Heart right ventricle (tissue), 16 donors: ENCODE measurements at regions not wholly inside any gene's neighbourhood (a gene's known extent, or its start where the extent isn't known, plus 50 kb on each side); places are given as distances from the start of the nearest gene placed in this dataset.

Experiments used
- ATAC-seq, 8 donors: fragments of 200-7000 bp; cut with Tn5 transposase; one replicate each; pipeline ENCODE4 v1.9.1; 2020; ENCODE audit warnings: mild to moderate bottlenecking in 8 of 8, moderate library complexity in 8 of 8, moderate number of reproducible peaks in 1 of 8
- DNase-seq, 2 donors: peaks; one replicate each; pipeline ENCODE4 v3.0.0-alpha.2; 2020
- H3K27ac ChIP-seq, 10 donors: fragments of 200-600 bp; sonication (generic) in 2 of 10; one replicate each; pipeline versions ENCODE4 v1.5.0 to v1.8.0; 2020 to 2022; ENCODE audit warnings: mild to moderate bottlenecking in 3 of 10
- H3K27me3 ChIP-seq, 7 donors: fragments of 200-600 bp; one replicate each; pipeline ENCODE4 v1.8.0; 2021 to 2022; ENCODE audit warnings: mild to moderate bottlenecking in 2 of 7
- H3K36me3 ChIP-seq, 9 donors: fragments of 200-600 bp; sonication (generic) in 1 of 9; one replicate each; pipeline versions ENCODE4 v1.5.0 to v1.8.0; 2020 to 2022; ENCODE audit warnings: mild to moderate bottlenecking in 2 of 9
- H3K4me1 ChIP-seq, 9 donors: fragments of 200-600 bp; sonication (generic) in 1 of 9; one replicate each; pipeline versions ENCODE4 v1.5.0 to v1.8.0; 2020 to 2022; ENCODE audit warnings: mild to moderate bottlenecking in 4 of 9
- H3K4me3 ChIP-seq, 10 donors: fragments of 200-600 bp; sonication (generic) in 2 of 10; one replicate each; pipeline versions ENCODE4 v1.5.0 to v1.8.0; 2020 to 2022; ENCODE audit warnings: mild to moderate bottlenecking in 7 of 10, moderate library complexity in 2 of 10
- H3K9me3 ChIP-seq, 11 donors: fragments of 200-600 bp in 10 of 11; sonication (generic) in 2 of 11; one replicate each; pipeline versions ENCODE4 v1.5.0 to v1.8.0; 2013 to 2022; ENCODE audit warnings: mild to moderate bottlenecking in 2 of 11, control low read depth in 1 of 11, moderate library complexity in 1 of 11
- WGBS, 2 donors: extraction: QIAGEN DNeasy Blood & Tissue Kit; methylation state at CpG; one replicate each; pipeline ENCODE4 v1.1.7; 2013; ENCODE audit warnings: inconsistent platforms in 1 of 2; 5-methylcytosine and 5-hydroxymethylcytosine counted together
- intact Hi-C, 10 donors: fragments of 100-400 bp; cut with DNase I; formaldehyde crosslinking; loops; one replicate each; pipeline versions ENCODE4 v1.11.1 to v1.14.2; 2022
- TF ChIP-seq, protein P1 (sequence below), 9 donors: fragments of 200-600 bp; sonication (generic) in 2 of 9; IDR thresholded peaks; one replicate each; pipeline versions ENCODE4 v1.5.0 to v1.8.0; 2021 to 2022; ENCODE audit warnings: antibody characterized with exemption in 9 of 9, mild to moderate bottlenecking in 5 of 9, moderate library complexity in 1 of 9
- donor health status: Arrhythmogenic right ventricular cardiomyopathy.
- donor health status: ischemic (EF 13 %, LVEDD 7.1; RV severe dilation, severe dysfunction).
- donor health status: healthy with polysubstance abuse.
- donor health status: DM: no; HTN: yes; CAD: no.
- donor health status: DM: no; HTN: no; CAD: no.
- donor health status: ischemic (EF 25% LVEDD 6.9; RV normal size, moderate dysfunction).
- donor health status: ischemic (EF 25% LVEDD 5.7; RV mildly dilated, moderate dysfunction).
- donor health status: healthy.
- donor health status: DM: yes; HTN: yes; CAD: no.
- donor health status: Ischemic cardiomyopathy.
- donor health status: ischemic (EF 35%, LVEDD 5.7; RV mildly dilated, moderate dysfunction).
- donor health status: nonischemic (EF 11% LVEDD 7.7; RV severe dilation, severe dysfunction).
- donor health status: DM: yes; HTN: yes; CAD: no.
- donor health status: PGD.
- donor health status: ischemic (EF 29% LVEDD 5.4; RV normal size, mild dysfunction).
- donor health status: nonischemic (EF 23%, LVEDD 6.1; RV moderate dilation, normal function).

DNA sequence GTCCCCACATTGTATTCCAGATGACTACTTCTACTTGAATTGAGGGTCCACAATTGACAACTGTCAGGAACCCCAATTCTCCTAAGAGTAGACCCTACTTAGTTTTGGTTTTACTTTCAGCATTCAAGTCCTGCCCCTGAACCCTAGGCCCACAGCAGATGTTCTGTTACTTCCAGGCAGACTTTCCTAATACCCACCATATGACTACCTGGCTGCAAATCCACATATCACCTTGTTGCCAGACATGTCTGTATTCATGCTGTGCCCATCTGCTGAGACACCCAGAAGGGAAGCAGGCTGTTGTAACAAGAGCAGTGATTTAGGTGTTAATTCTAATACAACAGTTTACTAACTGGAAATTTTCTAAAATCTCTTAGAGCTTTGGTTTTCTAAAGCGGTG, 235.1 kb upstream of the CCDC54 start:
- no peak for DNase-seq
- H3K36me3 ChIP-seq, result no peaks in the 10 kb centered on the region

DNA sequence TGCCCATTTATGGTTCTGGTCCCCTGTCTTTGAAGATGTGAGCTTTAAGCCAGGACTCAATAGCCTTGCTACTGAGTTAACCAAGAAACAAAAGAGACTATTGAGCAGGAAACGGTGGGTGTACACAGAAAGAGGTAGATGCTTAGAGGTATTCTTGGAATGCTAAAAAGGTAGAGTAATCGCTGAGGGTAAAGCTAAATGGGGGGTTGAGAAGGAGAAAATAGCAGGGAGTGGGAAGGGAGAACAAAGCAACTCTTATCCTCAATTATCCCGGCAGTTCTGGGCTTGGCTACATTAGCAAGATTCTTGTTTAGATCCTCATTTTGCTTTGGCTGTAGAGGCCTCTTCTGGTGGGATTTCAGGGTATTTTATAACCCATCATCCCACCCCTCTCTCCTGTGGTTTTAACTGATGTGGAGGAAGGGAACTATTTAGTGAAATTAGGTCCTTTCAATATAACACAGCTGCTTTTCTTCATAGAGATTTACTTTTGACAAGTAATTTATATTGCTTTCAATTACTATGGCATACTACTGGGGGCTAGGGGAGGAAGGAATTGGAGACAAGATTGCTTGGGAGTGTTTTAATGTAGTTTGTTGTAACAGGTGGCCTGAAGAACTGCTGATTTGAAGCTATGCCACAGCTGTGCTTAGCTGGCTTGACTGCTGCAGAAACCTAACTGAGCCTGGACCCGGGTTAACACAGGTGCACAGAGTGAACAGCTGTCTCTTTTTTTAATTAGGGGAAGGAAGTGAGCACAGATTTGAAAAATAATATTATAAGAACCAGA, 234.3 kb upstream of the CCDC54 start:
- WGBS, 2 donors, result 58 to 63% methylated on average over 4 of the region's 4 CpGs
- H3K4me1 ChIP-seq, result peaks cover 0 to 10% (median 0%) of the 10 kb centered on the region in 9 donors
- TF ChIP-seq, protein P1, sequence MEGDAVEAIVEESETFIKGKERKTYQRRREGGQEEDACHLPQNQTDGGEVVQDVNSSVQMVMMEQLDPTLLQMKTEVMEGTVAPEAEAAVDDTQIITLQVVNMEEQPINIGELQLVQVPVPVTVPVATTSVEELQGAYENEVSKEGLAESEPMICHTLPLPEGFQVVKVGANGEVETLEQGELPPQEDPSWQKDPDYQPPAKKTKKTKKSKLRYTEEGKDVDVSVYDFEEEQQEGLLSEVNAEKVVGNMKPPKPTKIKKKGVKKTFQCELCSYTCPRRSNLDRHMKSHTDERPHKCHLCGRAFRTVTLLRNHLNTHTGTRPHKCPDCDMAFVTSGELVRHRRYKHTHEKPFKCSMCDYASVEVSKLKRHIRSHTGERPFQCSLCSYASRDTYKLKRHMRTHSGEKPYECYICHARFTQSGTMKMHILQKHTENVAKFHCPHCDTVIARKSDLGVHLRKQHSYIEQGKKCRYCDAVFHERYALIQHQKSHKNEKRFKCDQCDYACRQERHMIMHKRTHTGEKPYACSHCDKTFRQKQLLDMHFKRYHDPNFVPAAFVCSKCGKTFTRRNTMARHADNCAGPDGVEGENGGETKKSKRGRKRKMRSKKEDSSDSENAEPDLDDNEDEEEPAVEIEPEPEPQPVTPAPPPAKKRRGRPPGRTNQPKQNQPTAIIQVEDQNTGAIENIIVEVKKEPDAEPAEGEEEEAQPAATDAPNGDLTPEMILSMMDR (IDR thresholded peaks at IDR 0.05), result no peak
- ATAC-seq (peak in 5 of 8 donors; percentile 51 to 86 (median 82)), DNase-seq (peak in 1 of 2 donors; percentile 26)
- intact Hi-C loops, result no loop called here
- no peaks in the 10 kb centered on the region for H3K36me3 ChIP-seq
- H3K27ac ChIP-seq, result peak overlapping the region in 2 of 10 donors; percentile 37 to 44
- H3K9me3 ChIP-seq, result no peaks in the 10 kb centered on the region
- H3K27me3 ChIP-seq, result no peaks in the 10 kb centered on the region
- H3K4me3 ChIP-seq, result no peak overlapping the region

More for the DNA sequence above, 235.1 kb upstream of the CCDC54 start:
- Histone ChIP-seq H3K9me3 (no peaks in the 10 kb centered on the region), H3K27me3 (no peaks in the 10 kb centered on the region), H3K4me1 (peaks cover 0 to 10% (median 0%) of the 10 kb centered on the region in 9 donors), H3K4me3 (no peak overlapping the region), H3K27ac (peak overlapping the region in 2 of 10 donors; percentile 37 to 44)
- TF ChIP-seq, protein P1 (IDR thresholded peaks at IDR 0.05), result no peak
- intact Hi-C loops, result no loop called here
- ATAC-seq, result no peak
- WGBS, 2 donors, result 98 to 100% methylated on average over 1 of the region's 1 CpG

DNA sequence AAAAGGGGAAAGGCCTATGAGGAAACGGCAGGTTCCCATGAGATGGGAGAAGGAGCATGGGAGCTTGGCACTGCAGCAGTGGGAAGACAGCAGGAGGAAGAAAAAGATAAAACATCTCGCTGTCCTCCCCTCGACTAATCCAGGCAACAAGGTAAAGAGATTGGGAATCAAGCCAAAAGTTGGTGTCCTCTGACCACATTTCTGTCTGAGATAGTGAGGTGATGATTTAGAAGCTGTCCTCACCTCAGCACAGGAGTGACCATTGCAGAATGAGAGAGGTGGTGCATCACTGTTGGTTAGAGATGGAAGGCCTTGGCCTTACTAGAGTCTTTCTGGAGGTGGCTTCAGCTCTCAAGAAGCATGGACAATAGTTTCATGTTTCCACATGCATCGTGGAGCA, 226.6 kb upstream of the CCDC54 start:
- WGBS, 2 donors, result 77 to 80% methylated on average over 4 of the region's 4 CpGs
- TF ChIP-seq, protein P1 (IDR thresholded peaks at IDR 0.05), result no peak

DNA sequence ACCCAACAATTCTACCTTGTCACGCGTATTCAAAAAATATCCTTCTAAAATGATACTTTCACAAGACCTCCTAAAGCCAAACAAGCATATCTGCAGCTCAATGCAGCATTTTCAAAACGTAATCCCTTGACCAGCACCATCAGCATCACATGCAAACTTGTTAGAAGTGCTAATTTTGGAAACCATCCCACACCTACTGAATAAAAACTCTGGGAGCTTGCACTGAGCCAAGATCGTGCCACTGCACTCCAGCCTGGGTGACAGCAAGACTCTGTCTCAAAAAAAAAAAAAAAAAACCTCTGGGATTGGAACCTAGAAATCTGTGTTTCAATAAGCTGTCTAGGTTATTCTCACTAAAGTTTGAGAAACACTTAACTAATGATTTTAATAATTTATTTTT, 223.3 kb upstream of the CCDC54 start:
- H3K27me3 ChIP-seq, result no peaks in the 10 kb centered on the region
- TF ChIP-seq, protein P1 (IDR thresholded peaks at IDR 0.05), result no peak
- peaks cover 0 to 27% (median 3%) of the 10 kb centered on the region in 9 donors for H3K4me1 ChIP-seq
- H3K9me3 ChIP-seq, result peaks cover 0 to 31% (median 13%) of the 10 kb centered on the region in 11 donors
- intact Hi-C loops, result no loop called here
- H3K27ac ChIP-seq, result no peak overlapping the region
- H3K36me3 ChIP-seq, result no peaks in the 10 kb centered on the region
- ATAC-seq (peak in 7 of 8 donors; percentile 47 to 83 (median 73)), DNase-seq (no peak)
- H3K4me3 ChIP-seq, result no peak overlapping the region
- 63 to 67% methylated on average over 4 of the region's 4 CpGs for WGBS, 2 donors

More for the DNA sequence above, 226.6 kb upstream of the CCDC54 start:
- Histone ChIP-seq H3K9me3 (peaks cover 0 to 3% (median 0%) of the 10 kb centered on the region in 11 donors), H3K4me1 (peaks cover 0 to 27% (median 3%) of the 10 kb centered on the region in 9 donors), H3K36me3 (no peaks in the 10 kb centered on the region), H3K4me3 (no peak overlapping the region), H3K27me3 (no peaks in the 10 kb centered on the region), H3K27ac (no peak overlapping the region)
- DNase-seq (no peak), ATAC-seq (no peak)
- intact Hi-C loops, result no loop called here
